Left cardiac atrium (tissue), 4 donors: ENCODE measurements at regions not wholly inside any gene's neighbourhood (a gene's known extent, or its start where the extent isn't known, plus 50 kb on each side); places are given as distances from the start of the nearest gene placed in this dataset.

ENCODE experiments used
- ATAC-seq, 2 donors: fragments of 200-7000 bp; cut with Tn5 transposase; one replicate each; pipeline ENCODE4 v1.9.1; 2020; ENCODE audit warnings: mild to moderate bottlenecking in 2 of 2, moderate library complexity in 2 of 2
- DNase-seq: peaks from one replicate; pipeline ENCODE4 v3.0.0-alpha.2; 2020
- intact Hi-C, 2 donors: fragments of 100-400 bp; cut with DNase I; formaldehyde crosslinking; loops; one replicate each; pipeline versions ENCODE4 v1.14.1 to v1.15.1; 2022 to 2023
- donor health status: DM: no; HTN: yes; CAD: no.
- donor health status: DM: no; HTN: yes; CAD: no; lungs with severe emphysema.
- donor health status: DM: yes; HTN: yes; CAD: no.
- donor health status: Dilated cardiomyopathy.

DNA sequence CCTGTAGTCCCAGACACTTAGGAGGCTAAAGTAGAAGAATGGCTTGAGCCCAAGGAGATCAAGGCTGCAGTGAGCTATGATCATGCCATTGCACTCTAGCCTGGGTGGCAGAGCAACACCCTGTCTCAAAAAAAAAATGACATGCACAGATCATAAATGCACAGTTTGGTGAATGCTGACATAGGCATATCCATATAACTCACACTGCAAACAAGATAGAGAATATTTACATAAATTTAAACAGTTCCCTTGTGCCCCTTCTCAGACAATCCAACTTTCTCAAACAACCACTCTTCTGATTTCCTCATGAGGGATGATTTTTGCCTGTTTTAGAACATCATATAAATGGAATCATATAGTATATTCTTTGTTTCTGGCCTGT, 88.7 kb upstream of the CAST start:
- no peak for DNase-seq
- intact Hi-C loops = loop anchor here in 1 of 2 donors (10.0 kb wide), 1 partner anchor 159 kb away; no protein-coding TSS in a partner anchor
- no peak for ATAC-seq

DNA sequence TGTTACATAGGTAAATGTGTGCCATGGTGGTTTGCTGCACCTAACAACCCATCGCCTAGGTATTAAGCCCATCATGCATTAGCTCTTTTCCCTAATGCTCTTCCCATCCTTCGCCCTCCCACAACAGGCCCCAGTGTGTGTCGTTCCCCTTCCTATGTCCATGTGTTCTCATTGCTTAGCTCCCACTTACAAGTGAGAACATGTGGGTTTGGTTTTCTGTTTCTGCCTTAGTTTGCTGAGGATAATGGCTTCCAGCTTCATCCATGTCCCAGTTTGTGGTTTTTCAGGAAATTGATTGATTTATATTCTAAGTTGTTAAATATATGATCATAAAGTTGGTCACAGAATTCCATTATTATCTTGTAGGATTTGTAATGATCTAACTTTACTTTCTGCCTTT, 85.3 kb upstream of the CAST start:
- ATAC-seq (no peak), DNase-seq (no peak)
- intact Hi-C loops = loop anchor here in 1 of 2 donors (10.0 kb wide), 1 partner anchor 162 kb away; no protein-coding TSS in a partner anchor

DNA sequence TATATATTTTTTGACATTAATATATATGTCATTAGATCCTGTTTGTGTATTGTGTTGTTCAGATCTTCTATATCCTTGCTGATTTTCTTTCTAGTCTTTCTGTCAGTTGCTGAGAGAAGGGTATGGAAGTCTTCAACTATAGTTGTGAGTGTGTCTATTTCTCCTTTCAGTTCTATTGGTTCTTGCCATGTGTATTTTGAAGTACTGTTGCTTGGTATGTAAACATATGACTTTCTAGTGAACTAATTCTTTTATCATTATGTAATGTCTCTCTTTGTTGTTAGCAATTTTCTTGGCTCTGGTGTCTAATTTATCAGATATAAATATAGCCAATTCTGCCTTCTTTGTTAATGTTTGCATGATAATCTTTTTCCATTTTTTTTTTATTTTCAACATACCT, 84.3 kb upstream of the CAST start:
- no peak for ATAC-seq
- DNase-seq = no peak
- intact Hi-C loops = loop anchor here in 1 of 2 donors (10.0 kb wide), 1 partner anchor 163 kb away; no protein-coding TSS in a partner anchor

DNA sequence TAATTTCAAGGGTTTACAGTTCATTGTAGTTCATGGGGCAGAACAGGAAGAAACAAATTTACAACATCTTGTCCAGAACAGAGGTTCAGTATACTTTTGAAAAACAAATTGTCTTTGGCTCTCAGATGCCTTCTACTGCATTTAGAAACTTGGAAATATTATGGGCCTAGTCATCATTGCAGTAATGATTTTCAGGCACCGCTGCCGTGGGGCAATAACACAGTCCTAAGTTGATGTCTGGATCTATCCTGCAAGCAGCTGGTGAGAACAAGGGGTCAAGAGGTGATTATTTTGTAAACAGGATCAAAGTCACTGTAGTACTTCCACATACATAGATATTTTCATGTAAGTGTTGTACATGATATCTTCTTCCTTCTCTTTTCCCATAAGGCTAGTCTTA, 82.5 kb upstream of the CAST start:
- no peak for DNase-seq
- intact Hi-C loops = loop anchor here in 1 of 2 donors (10.0 kb wide), 1 partner anchor 165 kb away; no protein-coding TSS in a partner anchor
- no peak for ATAC-seq

DNA sequence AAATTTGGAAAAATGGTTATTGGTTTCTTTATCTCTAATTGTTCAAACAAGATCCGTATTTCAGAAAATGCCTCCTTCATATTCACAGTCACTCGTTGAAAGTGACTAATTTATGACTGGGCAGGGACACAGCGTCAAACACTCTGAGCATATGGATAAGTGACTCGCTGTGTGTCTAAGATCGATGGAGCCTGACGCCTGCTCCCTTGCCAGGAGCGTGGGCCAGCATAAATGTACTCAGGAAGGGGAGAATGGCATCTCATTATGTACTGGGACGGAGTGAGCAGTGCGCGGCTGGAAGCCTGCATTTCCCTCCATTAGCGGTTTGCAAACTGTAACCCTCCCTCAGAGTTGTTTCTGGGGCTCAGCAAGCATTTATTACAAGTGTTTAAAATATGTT, 79.8 kb upstream of the CAST start:
- no peak for ATAC-seq
- no peak for DNase-seq

DNA sequence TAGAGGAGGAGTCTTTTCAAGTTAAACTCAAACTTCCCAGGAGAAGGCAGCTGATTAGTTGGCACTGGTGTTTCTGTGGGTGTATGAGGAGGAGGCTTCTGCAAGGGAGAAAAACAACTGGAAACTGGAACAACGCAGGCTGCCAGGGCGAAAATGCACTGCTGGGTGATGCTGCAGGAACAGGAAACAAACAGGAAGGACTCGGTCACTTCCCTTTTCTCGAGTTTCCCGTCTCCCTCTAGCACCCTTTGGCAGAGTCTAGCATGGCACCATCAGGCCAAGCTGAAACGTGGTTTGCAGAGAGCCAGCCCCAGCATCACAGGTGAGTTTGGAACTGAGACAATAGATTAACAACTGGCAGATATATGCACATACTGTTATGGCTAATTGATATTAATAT, 77.5 kb upstream of the CAST start:
- peak; percentile 20 for DNase-seq
- intact Hi-C loops = no loop called here
- ATAC-seq = peak in 1 of 2 donors; percentile 22

More for the DNA sequence above, 79.8 kb upstream of the CAST start:
- intact Hi-C loops = no loop called here

DNA sequence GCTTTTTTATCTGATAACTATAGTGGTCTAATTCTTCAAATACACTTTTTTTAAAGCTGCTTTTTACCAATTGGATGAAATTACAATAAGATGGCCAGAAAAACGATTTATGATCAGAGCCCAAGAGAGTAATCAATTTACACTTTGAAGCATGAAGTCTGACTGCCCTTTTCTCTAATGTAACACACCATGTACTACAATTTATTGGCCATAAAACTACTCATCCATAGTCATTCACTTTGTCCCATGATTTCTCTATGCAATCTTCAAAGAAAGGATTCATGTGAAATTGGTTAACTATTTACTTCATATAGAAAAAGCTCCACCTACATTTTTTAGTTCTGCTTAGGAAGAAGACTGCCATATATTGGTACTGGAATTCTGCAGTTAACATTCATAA, 73.6 kb upstream of the CAST start:
- no peak for DNase-seq
- ATAC-seq = no peak
- intact Hi-C loops = no loop called here

DNA sequence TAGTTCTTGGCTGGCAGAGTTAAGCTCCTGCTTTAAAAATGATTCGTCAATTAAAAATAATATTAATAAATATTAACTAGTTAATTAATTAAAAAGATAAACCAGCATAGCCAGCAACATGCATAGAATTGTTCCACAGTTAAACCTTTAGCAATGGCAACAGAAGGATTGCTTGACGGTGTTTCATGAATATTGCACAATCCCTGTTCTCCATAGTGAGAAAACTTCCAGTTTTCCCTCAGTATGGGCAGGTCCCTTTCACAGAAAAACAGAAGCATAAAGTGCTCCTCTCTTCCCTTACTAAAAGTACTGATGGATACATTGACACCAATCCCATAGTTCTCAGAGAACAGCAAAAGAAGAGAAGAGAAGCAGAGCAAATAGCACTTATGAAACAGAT, 71.4 kb upstream of the CAST start:
- ATAC-seq (no peak), DNase-seq (no peak)
- intact Hi-C loops = no loop called here

DNA sequence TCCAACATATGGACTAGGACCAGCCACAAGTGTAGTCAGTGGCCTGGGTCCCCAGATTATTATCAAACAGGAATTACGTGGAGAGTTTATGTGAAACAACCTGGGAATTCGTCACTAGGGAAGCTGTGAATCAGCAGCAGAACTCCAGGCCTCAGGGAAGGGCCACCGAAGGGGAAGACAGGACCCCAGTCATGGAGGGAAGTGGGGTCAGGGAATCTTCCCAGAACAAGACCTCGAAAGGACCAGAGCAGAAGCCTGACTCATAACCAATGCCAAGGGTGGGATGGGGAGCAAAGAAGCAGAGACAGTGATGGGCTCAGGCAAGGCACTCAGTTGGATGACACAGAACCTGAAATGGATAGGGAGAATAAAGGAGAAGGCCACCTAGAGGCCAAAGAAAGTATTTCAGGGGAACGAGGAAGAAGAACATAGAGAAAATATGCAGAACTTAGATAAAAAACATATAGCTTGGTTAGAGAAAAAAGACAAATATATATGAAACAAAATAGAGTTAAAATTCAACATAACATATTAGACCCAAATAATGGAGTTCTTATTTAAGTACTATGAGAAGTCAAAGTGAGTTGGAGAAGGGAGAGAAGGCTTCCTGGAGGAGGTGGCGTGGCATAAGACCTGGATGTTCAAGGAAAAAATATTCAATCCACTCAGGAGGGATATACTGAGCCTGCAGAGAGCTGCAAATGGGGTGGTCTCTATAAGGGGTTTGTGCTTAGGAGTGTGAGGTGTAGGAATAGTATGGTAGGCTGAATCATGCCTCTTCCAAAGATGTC, 66.7 kb upstream of the CAST start:
- ATAC-seq (no peak), DNase-seq (no peak)
- intact Hi-C loops = no loop called here

DNA sequence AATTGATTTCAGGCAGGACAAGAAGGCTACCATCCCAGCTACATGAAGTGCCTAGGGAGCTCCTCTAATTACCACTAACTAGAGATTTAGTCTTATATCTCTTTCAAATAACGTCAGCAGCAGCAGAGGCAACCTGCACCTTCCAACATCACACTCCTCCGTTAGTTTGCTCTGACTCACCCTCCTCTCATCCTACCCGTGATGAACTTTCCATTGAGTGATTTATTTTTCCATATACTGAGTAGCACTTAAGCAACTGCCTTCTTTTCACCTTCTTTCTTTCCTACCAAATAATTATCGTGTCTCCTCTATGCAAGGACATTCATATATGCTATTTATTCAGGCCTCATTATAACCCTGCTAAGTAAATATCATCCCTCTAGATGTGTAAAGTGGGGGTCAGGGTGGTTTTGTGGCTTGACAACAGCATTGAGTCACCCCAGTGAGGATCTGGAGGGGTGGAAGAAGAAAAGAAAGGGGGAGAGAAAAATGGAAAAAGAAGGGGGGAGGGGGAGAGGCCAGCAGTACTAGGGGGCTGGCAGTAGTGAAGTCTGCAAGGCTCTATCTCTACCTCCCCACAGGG, 64.6 kb upstream of the CAST start:
- ATAC-seq = no peak
- DNase-seq = no peak
- intact Hi-C loops = no loop called here

DNA sequence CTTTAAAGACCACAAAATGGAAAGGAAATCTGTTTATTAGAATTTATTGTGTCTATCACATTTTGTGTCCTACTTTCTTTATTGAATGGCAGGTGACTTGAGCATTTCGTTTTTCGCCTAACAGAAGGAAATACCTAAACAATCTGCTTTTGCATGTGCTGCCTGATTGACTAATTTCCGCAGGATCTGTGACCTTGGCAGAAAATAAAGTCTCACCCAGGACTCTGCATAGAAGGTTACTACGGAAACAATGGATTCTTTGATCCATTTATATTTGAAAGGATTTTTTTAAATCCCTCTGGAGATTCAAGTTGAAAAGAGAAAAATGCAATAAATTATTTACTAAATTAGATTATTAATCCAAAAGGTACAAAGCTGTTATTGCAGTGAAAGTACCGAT, 61.0 kb upstream of the CAST start:
- DNase-seq = no peak
- intact Hi-C loops = loop anchor here (2.0 to 10.0 kb wide), 3 partner anchors 254 to 736 kb away; no protein-coding TSS in a partner anchor
- no peak for ATAC-seq

DNA sequence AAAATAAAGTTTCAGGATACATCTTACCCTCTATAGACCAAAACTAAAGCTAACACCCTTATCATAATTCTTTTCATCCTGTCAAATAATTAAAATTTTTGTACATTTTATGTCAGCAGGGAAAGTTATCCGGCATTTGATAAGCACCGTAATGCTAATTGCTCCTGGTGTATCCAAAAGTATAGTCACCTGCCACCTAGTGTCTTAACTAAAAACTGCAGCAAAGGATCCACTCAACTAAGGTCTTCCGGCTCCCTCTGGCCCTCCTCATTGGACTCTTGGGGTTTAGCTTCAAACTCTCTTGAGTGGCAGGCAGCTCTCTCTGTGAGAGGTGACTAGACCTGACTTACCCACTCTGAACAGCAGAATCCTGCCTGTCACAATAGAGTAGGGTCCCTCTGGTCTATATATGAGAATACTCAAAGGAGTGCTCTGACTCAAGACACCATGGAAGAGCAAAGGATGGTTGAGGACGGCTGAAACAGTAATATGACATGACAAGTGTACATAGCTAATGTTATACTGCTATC, 60.4 kb upstream of the CAST start:
- ATAC-seq (peak; percentile 83 to 87), DNase-seq (no peak)
- intact Hi-C loops = loop anchor here (2.0 to 10.0 kb wide), 3 partner anchors 254 to 737 kb away; no protein-coding TSS in a partner anchor

DNA sequence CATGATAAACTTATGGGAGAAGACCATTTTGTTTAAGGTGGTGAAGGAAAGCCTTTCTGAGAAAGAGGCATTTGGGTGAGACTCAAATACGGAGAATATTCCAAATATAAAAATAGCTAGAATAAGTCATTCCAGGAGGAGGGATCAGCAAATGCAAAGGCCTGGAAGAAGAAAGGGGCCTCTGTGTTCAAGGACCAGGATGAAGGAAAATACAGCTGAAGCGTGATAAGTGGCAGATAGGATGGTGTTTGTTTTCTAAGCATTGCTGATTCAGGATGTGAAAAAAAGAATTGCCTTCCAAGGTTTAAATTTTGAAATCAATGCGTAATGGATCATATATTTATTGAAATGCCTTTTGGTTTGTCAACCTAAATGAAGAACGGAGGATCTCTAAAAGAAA, 59.4 kb upstream of the CAST start:
- DNase-seq = no peak
- intact Hi-C loops = loop anchor here (5.0 to 10.0 kb wide), 2 partner anchors 255 to 738 kb away; no protein-coding TSS in a partner anchor
- ATAC-seq = no peak

DNA sequence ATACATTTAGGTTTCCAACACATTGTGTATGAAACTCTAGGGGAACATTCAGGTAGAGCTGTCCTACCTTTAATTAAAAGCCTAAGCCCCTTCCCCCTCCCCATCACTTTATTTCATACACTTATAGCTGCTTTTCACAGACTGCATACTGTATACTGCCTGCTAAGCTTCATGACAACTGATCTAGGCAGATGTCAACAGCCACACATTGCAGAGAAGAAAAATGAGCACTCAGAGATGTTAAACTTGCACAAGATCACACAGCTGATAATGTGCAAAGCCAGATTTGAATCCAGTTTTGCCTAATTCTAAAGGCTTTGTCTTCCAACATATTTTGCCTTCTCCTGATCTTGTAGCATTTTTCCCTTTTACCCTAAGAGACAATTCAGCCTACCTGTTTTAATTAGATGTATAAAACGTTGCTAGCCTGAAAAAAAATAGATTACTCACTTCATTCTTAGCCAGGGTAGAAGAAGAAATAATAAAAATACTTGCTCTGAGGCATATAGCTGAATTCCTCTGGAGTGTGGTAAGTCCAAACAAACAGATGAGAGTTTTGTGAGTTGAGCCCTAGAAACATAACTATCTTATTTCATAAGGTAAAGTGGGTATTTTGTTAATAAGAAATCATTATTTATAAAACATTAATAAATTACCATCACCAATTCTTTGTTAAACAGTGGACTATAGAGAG, 56.9 kb upstream of the CAST start:
- intact Hi-C loops = loop anchor here in 1 of 2 donors (10.0 kb wide), 1 partner anchor 740 kb away; no protein-coding TSS in a partner anchor
- DNase-seq (no peak), ATAC-seq (no peak)

DNA sequence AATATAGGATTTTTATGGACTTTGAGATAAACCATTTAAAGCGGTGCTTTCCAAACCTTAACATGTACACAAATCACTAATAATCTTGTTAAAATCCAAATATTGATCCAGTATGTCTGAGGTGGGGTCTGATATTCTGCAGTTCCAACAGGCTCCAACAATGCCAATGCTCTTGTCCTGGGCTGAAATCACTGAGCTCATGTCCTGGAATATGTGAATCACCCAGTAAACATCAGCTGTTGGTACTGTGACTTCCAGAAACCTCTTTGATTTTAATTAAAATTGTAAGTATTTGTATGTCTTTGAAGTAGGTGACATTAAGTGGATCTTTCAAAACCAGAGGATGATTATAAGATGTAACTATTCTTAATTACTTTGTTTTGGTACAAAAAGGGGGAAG, 52.8 kb upstream of the CAST start:
- DNase-seq (no peak), ATAC-seq (no peak)
- intact Hi-C loops = loop anchor here in 1 of 2 donors (10.0 kb wide), 1 partner anchor 745 kb away; no protein-coding TSS in a partner anchor

DNA sequence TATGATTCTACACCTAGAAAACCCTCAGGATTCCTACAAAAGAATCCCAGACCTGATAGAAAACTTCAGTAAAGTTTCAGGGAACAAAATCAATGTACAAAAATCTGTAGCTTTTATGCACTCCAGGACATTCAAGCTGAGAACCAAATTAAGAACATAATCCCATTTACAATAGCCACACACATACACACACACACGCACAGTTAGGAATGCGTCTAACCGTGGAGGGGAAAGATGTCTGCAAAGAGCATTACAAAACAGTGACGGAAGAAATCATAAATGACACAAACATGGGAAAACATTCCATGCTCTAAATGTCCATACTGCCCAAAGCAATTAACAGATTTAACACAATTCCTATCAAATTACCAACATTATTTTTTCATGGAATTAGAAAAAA, 51.4 kb upstream of the CAST start:
- no peak for ATAC-seq
- DNase-seq = no peak

DNA sequence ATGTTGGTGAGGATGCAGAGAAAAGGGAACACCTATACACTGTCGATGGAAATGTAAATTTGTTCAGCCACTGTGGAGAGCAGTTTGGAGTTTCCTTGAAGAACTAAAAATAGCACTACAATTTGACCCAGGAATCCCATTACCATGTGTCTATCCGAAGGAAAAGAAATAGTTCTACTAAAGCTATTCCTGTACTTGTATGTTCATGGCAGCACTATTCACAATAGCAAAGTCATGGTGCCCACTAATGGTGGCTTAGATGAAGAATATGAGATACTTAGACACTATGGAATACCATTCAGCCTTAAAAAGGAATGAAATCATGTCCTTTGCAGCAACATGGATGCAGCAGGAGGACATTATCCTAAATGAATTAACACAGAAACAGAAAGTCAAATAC, 50.2 kb upstream of the CAST start:
- no peak for ATAC-seq

More for the DNA sequence above, 51.4 kb upstream of the CAST start:
- intact Hi-C loops = loop anchor here (10.0 kb wide), 4 partner anchors 74 to 544 kb away; no protein-coding TSS in a partner anchor

More for the DNA sequence above, 50.2 kb upstream of the CAST start:
- intact Hi-C loops = loop anchor here (10.0 kb wide), 4 partner anchors 73 to 543 kb away; no protein-coding TSS in a partner anchor
- DNase-seq = no peak
